Vagina (tissue), 2 donors: ENCODE measurements at regions not wholly inside any gene's neighbourhood (a gene's known extent, or its start where the extent isn't known, plus 50 kb on each side); places are given as distances from the start of the nearest gene placed in this dataset.
"Not testable (repeated sequence)": the region's sequence is repeated elsewhere in the genome, so short reads cannot be mapped to it uniquely, and the experiment has no call there.

Experiments
- DNase-seq, 2 donors: peaks; one replicate each; pipeline ENCODE4 v3.0.0-alpha.2; 2017; ENCODE audit errors: extremely low spot score in 2 of 2
- H3K27ac ChIP-seq: fragments of 200-600 bp; sonication (generic); one replicate; pipeline ENCODE4 v1.5.1; 2019
- H3K27me3 ChIP-seq: fragments of 200-600 bp; sonication (generic); one replicate; pipeline ENCODE4 v1.5.1; 2019
- H3K36me3 ChIP-seq, 2 donors: fragments of 200-600 bp; sonication (generic); one replicate each; pipeline ENCODE4 v1.5.1; 2017 to 2019
- H3K4me1 ChIP-seq: fragments of 200-600 bp; sonication (generic); one replicate; pipeline ENCODE4 v1.5.1; 2019
- H3K4me3 ChIP-seq, 2 donors: fragments of 200-600 bp; sonication (generic); 1 replicate in 1 of 2; 2 replicates in 1 of 2; pipeline ENCODE4 v1.5.1; 2016 to 2019
- H3K9me3 ChIP-seq: fragments of 200-600 bp; sonication (generic); one replicate; pipeline ENCODE4 v1.5.1; 2019
- POLR2A ChIP-seq, 2 donors: fragments of 450-650 bp; IDR thresholded peaks; one replicate each; pipeline ENCODE4 v1.6.1; 2017; ENCODE audit warnings: antibody characterized with exemption in 2 of 2, mild to moderate bottlenecking in 2 of 2, moderate library complexity in 2 of 2
- POLR2AphosphoS5 ChIP-seq, 2 donors: sonication (generic); formaldehyde crosslinking; IDR thresholded peaks; one replicate each; pipeline ENCODE4 v1.9.0; 2017; ENCODE audit warnings: antibody characterized with exemption in 2 of 2, mild to moderate bottlenecking in 2 of 2, low read depth in 1 of 2; ENCODE audit not compliant: insufficient read depth in 1 of 2
- intact Hi-C: fragments of 100-400 bp; cut with DNase I; formaldehyde crosslinking; loops from one replicate; pipeline ENCODE4 v1.15.1; 2023
- TF ChIP-seq, protein P1 (sequence below), 3 experiments: fragments of 450-650 bp in 2 of 3; fragments of 200-600 bp in 1 of 3; sonication (generic) in 1 of 3; IDR thresholded peaks; one replicate each; pipeline ENCODE4 v1.5.1; 2017 to 2019; ENCODE audit warnings: antibody characterized with exemption in 3 of 3, mild to moderate bottlenecking in 2 of 3, moderate library complexity in 2 of 3

DNA sequence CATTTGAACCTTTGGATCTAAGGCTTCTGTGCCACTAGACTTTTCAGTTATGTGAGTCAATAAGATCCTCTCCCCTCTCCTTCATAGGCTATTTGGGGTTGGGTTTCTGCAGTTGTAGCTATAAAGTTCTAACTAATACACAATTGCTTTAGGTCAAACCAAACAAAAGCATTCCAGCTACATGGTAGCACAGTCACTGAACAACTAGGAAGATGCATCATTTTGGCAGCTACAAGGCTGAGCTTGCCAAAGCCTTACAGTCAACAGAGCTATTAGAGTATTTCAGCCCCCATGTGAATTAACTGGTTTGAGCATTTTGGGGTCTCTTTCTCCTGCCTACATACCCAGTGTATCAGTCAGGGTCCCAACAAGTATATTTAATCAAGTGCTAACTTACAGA lies 234.6 kb downstream of the ZNF608 start:
- TF ChIP-seq POLR2A (IDR thresholded peaks at IDR 0.05) (no peak), POLR2AphosphoS5 (IDR thresholded peaks at IDR 0.05; ENCODE audit: insufficient read depth in 1 of 2, low read depth in 1 of 2) (no peak)
- TF ChIP-seq, protein P1, sequence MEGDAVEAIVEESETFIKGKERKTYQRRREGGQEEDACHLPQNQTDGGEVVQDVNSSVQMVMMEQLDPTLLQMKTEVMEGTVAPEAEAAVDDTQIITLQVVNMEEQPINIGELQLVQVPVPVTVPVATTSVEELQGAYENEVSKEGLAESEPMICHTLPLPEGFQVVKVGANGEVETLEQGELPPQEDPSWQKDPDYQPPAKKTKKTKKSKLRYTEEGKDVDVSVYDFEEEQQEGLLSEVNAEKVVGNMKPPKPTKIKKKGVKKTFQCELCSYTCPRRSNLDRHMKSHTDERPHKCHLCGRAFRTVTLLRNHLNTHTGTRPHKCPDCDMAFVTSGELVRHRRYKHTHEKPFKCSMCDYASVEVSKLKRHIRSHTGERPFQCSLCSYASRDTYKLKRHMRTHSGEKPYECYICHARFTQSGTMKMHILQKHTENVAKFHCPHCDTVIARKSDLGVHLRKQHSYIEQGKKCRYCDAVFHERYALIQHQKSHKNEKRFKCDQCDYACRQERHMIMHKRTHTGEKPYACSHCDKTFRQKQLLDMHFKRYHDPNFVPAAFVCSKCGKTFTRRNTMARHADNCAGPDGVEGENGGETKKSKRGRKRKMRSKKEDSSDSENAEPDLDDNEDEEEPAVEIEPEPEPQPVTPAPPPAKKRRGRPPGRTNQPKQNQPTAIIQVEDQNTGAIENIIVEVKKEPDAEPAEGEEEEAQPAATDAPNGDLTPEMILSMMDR (IDR thresholded peaks at IDR 0.05), result no peak
- peaks cover 4% of the 10 kb centered on the region for H3K4me1 ChIP-seq
- no peak overlapping the region for H3K4me3 ChIP-seq
- no peaks in the 10 kb centered on the region for H3K27me3 ChIP-seq
- intact Hi-C loops, result no loop called here
- H3K36me3 ChIP-seq, result no peaks in the 10 kb centered on the region
- no peak overlapping the region for H3K27ac ChIP-seq
- no peak for DNase-seq
- H3K9me3 ChIP-seq, result no peaks in the 10 kb centered on the region

DNA sequence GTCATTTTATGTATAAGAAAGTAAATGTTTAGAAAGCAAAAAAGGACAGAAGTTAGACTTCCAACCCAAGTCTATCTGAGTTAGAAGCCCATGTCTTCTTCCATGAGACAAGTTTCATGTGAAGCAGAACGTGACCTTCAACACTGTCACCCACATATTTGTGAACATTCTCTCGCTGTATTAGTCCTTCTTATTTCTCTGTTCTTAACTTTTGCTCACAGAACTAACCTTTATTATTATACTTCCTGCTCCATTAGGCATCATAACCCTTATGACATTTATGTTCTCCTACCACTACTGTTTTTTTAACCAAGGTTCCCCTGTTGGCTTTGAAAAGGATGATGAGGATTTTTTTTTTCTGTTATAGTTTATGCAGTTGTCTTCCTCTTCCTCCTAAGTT lies 238.8 kb downstream of the ZNF608 start:
- DNase-seq, result no peak
- H3K27me3 ChIP-seq, result no peaks in the 10 kb centered on the region
- no peak overlapping the region for H3K27ac ChIP-seq
- H3K36me3 ChIP-seq, result no peaks in the 10 kb centered on the region
- TF ChIP-seq POLR2AphosphoS5 (IDR thresholded peaks at IDR 0.05; ENCODE audit: insufficient read depth in 1 of 2, low read depth in 1 of 2) (no peak), POLR2A (IDR thresholded peaks at IDR 0.05) (no peak)
- TF ChIP-seq, protein P1 (IDR thresholded peaks at IDR 0.05), result no peak
- H3K4me1 ChIP-seq, result no peaks in the 10 kb centered on the region
- no peak overlapping the region for H3K4me3 ChIP-seq
- intact Hi-C loops, result no loop called here
- H3K9me3 ChIP-seq, result no peaks in the 10 kb centered on the region

DNA sequence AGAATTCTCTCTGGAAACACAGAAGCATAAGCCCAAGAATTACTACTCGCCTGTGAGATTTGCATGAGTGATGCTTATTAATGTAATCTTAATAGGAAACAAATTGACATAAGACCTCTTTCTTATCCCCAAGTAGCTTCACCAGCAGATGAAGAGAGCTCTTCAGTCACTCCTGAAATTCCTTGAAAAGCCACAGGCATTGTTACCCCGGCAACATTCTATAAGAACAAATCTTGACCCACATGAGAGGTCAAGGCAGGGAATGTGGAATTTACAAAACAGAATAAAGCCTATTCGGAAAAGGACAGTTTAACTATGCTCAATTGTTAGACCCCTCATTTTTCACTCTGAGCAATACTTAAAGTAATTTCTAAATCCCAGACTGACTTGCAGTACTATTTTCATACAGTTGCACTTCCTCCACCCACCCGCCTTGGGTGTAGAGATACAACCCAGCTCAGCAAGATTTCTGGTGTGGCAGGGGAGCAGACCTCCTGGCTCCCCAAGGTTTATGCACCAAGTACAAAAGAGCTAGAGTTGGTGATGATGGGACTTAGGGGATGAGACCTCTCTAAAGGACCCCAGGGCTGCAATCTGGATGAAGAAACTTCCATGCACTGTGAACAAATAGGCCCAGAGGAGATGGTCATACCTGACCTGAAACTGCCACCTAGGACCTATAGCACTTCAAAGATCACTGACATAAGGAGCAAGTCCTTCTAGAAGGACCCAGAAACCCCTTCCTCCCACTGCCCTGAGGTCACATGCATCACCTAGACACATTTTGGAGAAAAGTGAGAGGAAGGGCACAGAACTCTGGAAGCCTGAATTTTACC lies 242.1 kb downstream of the ZNF608 start:
- intact Hi-C loops, result no loop called here
- Histone ChIP-seq H3K27ac (no peak overlapping the region), H3K4me3 (no peak overlapping the region), H3K36me3 (no peaks in the 10 kb centered on the region), H3K9me3 (no peaks in the 10 kb centered on the region), H3K27me3 (no peaks in the 10 kb centered on the region), H3K4me1 (no peaks in the 10 kb centered on the region)
- TF ChIP-seq POLR2A (IDR thresholded peaks at IDR 0.05), result no peak
- DNase-seq, result no peak

DNA sequence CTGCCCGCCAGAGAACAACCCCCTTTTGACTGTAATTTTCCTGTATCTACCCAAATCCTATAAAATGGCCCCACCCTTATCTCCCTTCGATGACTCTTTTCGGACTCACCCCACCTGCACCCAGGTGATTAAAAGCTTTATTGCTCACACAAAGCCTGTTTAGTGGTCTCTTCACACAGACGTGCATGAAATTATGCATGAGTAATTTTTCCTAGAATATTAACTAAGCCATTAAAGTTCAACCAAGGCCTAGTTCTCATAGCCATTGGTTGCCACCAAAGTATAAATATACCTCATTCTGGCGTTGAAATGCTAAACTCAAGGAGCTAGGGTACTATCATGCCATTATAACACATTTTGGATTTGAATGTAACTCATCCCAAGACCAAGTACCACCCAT lies 243.9 kb downstream of the ZNF608 start:
- no peak overlapping the region for H3K27ac ChIP-seq
- no peak overlapping the region for H3K4me3 ChIP-seq
- no peaks in the 10 kb centered on the region for H3K27me3 ChIP-seq
- no peak for TF ChIP-seq POLR2AphosphoS5 (IDR thresholded peaks at IDR 0.05; ENCODE audit: insufficient read depth in 1 of 2, low read depth in 1 of 2)
- TF ChIP-seq, protein P1 (IDR thresholded peaks at IDR 0.05), result no peak
- TF ChIP-seq POLR2A (IDR thresholded peaks at IDR 0.05), result no peak
- no peaks in the 10 kb centered on the region for H3K36me3 ChIP-seq
- no peaks in the 10 kb centered on the region for H3K4me1 ChIP-seq
- intact Hi-C loops, result no loop called here
- no peaks in the 10 kb centered on the region for H3K9me3 ChIP-seq
- DNase-seq, result no peak

DNA sequence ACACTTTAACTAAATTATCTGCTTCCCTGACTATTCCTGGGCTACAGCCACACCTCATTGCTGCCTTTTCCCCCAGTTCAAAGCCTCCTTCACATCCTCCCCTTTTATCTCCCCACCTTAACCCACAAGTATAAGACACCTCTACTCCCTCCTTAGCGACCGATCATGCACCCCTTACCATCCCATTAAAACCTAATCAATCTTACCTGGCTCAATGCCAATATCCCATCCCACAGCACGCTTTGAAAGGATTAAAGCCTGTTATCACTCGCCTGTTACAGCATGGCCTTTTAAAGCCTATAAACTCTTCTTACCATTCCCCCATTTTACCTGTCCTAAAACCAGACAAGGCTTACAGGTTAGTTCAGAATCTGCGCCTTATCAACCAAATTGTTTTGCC lies 246.6 kb downstream of the ZNF608 start:
- H3K27ac ChIP-seq, DNase-seq, H3K4me3 ChIP-seq, H3K9me3 ChIP-seq, intact Hi-C loops, H3K36me3 ChIP-seq, H3K4me1 ChIP-seq, H3K27me3 ChIP-seq: not testable (repeated sequence)

DNA sequence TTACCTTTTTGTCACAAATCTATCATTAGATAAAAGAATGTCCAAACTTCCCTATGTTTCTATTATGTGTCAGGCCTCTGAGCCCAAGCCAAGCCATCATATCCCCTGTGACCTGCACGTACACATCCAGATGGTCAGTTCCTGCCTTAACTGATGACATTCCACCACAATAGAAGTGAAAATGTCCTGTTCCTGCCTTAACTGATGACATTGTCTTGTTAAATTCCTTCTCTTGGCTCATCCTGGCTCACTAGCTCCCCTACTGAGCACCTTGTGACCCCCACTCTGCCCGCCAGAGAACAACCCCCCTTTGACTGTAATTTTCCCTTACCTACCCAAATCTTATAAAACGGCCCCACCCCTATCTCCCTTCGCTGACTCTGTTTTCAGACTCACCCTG lies 249.5 kb downstream of the ZNF608 start:
- H3K27me3 ChIP-seq, H3K4me1 ChIP-seq, H3K27ac ChIP-seq, DNase-seq, H3K4me3 ChIP-seq, H3K36me3 ChIP-seq, intact Hi-C loops, H3K9me3 ChIP-seq: not testable (repeated sequence)
